ENCODE measurements at regions not wholly inside any gene's neighbourhood (a gene's known extent, or its start where the extent isn't known, plus 50 kb on each side); places are given as distances from the start of the nearest gene placed in this dataset.
"Not testable (repeated sequence)": the region's sequence is repeated elsewhere in the genome, so short reads cannot be mapped to it uniquely, and the experiment has no call there.

DNA sequence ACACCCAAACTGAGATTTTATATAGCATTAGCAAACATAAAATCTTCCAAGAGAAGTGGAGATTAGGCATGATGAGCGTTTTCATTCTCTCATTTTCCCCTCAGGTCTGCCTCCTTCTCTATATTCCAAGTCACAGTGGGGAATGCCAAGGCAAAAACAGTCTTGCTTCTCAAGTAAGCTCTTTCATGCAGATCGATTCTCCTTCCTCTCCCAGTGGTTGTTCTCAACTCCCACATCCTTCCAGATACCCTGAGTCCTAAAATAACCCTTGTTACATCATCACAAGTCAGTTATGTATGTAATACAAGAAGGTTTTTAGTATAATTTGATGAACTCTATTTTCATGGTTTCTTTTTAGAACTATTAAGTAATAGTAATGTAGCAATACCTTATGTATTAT lies 150.6 kb downstream of the TXNL1 start:
- DNase-seq, result no peak

- DNase-seq, result no peak
These were observed 155.0 kb downstream of the TXNL1 start for GRCh38 chr18:56483386-56483785.

- not testable (repeated sequence) for DNase-seq
These were observed 155.6 kb downstream of the TXNL1 start for GRCh38 chr18:56482813-56483212.

DNA sequence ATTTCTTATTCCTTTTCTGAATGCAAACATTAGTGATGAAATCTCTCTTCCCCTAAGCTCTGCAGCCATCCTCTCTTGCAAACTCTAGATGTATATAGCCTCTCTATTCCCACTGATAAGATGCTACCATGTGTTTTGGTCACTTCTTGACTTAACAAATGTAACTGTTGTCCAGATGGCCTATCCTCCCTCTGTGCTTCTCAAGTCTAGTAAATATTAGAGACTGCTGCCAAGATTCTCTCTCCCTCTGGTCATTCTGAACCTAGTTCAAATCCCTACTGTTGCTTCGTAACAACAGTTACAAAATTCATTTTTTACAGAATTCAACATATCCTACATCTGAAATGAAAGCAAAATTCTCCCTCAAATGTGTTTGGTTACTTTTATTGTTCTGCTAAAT lies 156.6 kb downstream of the TXNL1 start:
- no peak for DNase-seq

GRCh38 chr18:56479841-56480240 lies 158.6 kb downstream of the TXNL1 start:
- no peak for DNase-seq

DNA sequence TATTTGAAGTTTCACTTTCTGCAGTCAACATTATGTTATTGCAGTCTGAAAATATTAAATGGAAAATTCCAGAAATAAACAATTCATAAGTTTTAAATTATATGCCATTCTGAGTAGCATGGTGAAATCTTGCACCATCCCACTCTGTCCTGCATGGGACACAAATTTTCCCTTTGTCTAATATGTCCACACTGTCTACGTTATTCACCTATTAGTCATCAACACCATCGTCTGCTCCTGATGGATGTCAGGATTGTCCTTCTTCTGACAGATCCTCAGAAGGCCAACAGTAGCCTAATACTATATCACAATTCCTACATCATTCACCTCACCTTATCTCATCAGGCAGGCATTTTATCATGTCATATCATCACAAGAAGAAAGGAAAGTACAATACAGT lies 163.1 kb downstream of the TXNL1 start:
- DNase-seq, result no peak

- no peak for DNase-seq
These were observed 164.9 kb downstream of the TXNL1 start for GRCh38 chr18:56473400-56474024.

DNA sequence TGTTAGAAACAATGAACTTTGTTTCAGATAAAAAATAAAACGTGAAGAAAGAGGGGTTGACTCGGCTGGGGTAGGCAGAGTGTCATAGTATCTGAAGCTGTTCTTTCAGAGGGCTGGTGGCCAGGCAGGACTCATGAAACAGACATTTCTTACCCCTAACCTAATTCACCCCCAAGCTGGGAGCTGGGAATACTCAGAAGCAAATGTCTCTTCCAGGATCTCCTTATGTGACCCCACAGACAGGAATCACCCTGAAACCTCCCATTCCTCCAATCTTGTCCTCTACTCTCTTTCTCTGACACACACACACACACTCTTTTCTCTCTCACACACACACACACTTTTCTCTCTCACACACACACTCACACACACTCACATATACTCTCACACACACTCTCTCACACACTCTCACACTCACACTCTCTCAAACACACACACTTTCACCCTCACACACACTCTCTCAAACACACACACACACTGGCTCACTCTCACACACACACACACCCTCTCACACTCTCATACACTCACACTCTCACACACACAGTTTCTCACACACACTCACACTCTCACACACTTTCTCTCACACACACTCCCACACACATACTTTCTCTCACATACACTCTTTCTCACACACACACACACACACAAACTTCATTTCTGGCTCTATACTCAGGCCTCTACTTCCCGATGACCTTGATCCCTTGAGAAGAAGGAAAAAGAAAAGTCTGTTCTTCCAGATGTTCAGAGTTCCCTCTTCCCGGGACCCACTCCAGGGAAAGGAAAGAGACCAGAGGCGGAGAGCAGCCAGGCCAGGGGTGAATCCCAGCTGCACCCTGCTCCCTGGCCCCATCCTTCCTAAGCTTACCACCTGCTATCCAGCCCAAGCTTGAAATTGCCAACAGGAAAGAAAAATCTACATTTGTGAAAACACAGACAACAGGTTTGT lies 167.7 kb downstream of the TXNL1 start:
- no peak for DNase-seq

- no peak for DNase-seq
These were observed 168.8 kb downstream of the TXNL1 start for GRCh38 chr18:56469582-56469981.

GRCh38 chr18:56468396-56468795 lies 170.0 kb downstream of the TXNL1 start:
- DNase-seq, result no peak

GRCh38 chr18:56462276-56462675 lies 176.1 kb downstream of the TXNL1 start:
- no peak for DNase-seq

GRCh38 chr18:56461151-56461550 lies 177.2 kb downstream of the TXNL1 start:
- no peak for DNase-seq

DNA sequence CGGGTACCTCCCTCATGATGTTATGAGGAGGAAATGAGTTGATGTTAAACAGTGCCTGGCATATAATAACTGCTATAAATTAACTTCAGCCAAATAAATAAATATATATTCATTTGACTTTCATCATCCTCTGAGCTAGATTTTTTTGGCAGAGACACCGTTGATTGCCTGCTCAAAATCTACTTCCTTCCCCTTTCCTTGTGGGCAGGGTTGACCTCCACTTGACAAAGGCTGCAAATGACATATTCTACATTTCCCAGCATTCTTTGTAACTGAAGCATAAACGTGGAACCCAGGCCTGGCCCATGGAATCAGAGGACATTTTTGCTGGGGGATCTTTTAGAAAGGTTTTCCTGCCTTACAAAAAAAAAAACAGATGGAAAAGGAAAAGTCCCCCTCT lies 177.8 kb downstream of the TXNL1 start:
- DNase-seq, result no peak

DNA sequence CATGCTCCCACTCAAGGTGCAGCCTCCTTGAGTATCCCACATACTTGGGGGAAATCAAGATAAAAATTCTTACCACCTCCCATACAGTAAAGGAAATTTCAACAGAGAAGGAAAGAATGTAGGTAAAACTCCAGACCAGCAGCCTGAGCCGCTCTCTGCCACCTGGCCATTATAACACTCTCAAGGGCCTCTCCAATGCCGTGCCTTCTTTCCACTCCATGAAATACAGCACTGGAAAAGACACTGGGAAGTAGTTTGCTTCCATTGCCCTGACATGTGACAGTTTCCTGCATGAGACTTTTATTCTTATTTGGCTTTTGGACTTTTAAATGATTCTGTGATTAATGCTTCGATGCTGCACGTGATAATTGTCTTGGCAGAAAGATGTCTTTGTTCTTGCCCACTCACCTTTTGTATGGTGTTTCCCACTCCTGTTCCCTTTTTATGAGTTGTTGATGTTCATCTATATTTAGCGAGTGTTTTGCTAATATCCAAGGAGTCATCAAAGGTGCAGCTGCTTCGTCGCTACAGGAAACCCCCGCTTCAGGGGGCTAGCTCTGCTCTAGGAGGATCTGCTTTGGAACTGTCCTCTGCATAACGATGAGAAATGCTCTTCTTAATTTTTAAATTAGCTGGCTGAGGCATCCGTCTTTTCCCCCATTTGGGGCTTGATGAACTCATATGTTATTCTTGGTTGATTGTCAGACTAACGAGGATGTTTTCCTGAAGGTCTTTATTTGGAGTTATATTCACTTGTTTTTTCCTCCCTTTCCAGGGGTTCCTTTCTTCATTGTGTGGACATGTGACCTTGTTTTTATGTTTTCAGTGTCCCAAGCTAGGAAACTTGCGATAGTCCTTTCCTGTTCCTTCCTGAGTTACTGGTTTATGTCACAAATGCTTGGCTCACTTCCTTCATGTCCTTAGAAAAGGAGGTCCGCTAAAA lies 179.4 kb downstream of the TXNL1 start:
- DNase-seq, result no peak

DNA sequence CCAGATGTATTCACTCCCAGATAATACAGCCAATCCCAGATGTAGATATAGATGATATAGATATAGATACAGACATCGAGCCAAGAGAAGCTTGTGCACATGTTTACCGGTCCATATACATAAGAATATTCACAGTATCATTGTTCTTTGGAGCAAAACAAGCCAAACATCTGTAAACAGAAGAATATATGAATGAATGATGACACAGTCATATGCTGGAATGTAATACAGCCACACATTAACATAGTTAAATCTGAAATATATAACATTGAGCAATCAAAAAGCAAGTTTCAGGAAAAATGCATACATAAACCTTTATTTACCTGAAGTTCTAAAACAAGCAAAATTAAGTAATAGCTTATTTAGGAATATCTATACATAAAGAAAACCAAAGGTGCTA lies 182.5 kb downstream of the TXNL1 start:
- DNase-seq, result no peak

- DNase-seq, result no peak
These were observed 183.3 kb downstream of the TXNL1 start for GRCh38 chr18:56455141-56455540.

DNA sequence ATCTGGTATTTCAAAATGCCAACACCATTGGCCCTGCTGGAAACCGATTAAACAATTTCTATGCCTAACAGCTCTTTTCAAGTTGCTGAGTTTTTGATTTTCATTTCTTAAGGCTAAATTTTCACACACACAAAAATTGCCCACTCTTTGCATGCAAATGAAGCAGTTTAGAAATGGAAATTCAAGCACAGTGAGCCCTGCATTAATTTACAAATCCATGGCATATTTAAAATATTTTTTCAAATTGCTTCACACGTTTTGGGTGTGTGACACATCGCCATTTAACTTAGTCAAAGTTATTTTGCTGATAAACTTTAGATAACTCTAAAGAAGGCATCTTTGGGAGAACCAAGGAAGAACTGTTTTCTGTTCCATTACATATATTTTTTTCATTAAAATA lies 184.8 kb downstream of the TXNL1 start:
- DNase-seq, result no peak

DNA sequence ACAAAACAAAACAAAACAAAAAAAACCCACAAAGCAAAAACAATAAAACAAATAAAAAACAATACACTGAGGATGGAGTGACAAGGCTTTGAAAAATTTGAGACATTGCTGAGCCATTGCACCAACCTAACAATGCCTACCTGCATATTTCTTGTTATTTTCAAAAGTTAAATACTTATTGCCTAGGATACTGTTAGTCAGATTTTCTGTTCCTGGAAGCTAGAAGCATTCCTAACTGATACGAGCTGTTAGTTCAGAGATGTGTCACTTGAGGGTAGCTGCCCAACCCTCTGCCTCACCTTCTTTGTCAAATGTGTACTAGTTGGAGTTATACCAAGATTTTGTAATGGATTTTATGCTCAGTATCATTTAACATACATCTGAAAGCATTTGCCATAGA lies 187.2 kb downstream of the TXNL1 start:
- DNase-seq, result no peak

DNA sequence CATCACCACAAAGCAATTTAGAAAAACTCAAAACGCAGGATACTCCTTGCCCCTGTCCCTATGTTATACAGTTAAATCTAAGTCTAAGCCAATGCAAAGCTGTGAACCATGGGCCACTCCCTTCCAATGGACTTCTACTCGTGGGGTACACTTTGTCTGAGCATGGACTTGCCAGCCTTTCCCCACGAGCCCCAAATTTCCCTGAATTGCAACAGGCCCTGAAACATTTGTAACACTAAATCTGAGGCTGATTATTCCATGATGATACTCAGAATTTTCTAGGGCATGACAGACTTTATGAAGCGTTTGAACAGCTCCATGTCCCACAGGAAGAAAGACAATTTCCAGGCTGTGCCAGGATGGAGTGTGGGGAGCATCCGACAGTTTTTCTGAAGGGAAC lies 189.6 kb downstream of the TXNL1 start:
- no peak for DNase-seq

GRCh38 chr18:56445422-56445821 lies 193.0 kb downstream of the TXNL1 start:
- DNase-seq, result no peak

- DNase-seq, result no peak
These were observed 194.2 kb downstream of the TXNL1 start for GRCh38 chr18:56444201-56444600.

GRCh38 chr18:56443166-56443907 lies 195.1 kb downstream of the TXNL1 start:
- no peak for DNase-seq

DNA sequence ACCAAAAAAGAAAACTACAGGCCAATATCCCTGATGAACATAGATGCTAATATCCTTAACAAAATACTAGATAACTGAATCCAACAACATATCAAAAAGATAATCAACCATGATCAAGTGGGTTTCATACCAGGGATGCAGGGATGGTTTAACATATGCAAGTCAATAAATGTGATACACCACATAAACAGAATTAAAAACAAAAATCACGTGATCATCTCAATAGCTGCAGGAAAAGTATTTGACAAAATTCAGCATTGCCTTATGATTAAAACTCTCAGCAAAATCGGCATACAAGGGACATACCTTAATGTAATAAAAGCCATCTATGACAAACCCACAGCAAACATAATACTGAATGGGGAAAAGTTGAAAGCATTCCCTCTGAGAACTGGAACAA lies 199.9 kb downstream of the TXNL1 start:
- DNase-seq, result not testable (repeated sequence)

Data from SHP77 treated with DMSO at 0.1 percent for 48 hours (cell line).